Mesothelial cell of epicardium (in vitro differentiated cells): ENCODE measurements at regions not wholly inside any gene's neighbourhood (a gene's known extent, or its start where the extent isn't known, plus 50 kb on each side); places are given as distances from the start of the nearest gene placed in this dataset.
A peak's percentile ranks its signal among the peaks of the same experiment; 100 is the strongest.

ENCODE experiments used
- DNase-seq, 2 experiments: peaks; one replicate each; pipeline ENCODE4 v3.0.0; 2021; ENCODE audit warnings: low spot score in 2 of 2; ENCODE audit not compliant: unreplicated experiment in 2 of 2
- H3K27ac Mint-ChIP-seq: 2 replicates; pipeline ENCODE4 v1.8.0; 2021; ENCODE audit warnings: mixed read lengths
- H3K27me3 Mint-ChIP-seq: 2 replicates; pipeline ENCODE4 v1.8.0; 2021; ENCODE audit warnings: low read depth, mixed read lengths
- H3K36me3 Mint-ChIP-seq: 2 replicates; pipeline ENCODE4 v1.8.0; 2021; ENCODE audit warnings: mixed read lengths
- H3K4me1 Mint-ChIP-seq: 2 replicates; pipeline ENCODE4 v1.8.0; 2021; ENCODE audit warnings: mixed read lengths
- H3K4me3 Mint-ChIP-seq: 2 replicates; pipeline ENCODE4 v1.8.0; 2021; ENCODE audit warnings: mild to moderate bottlenecking, moderate library complexity, mixed read lengths
- H3K9me3 Mint-ChIP-seq: 2 replicates; pipeline ENCODE4 v1.8.0; 2021; ENCODE audit warnings: mixed read lengths
- CTCF ChIP-seq: fragments of 200-600 bp; sonication (generic); IDR thresholded peaks from one replicate; pipeline ENCODE4 v1.5.0; 2021; ENCODE audit warnings: antibody characterized with exemption; ENCODE audit not compliant: unreplicated experiment

- peaks cover 44% of the 10 kb centered on the region for H3K9me3 Mint-ChIP-seq
- no peaks in the 10 kb centered on the region for H3K27me3 Mint-ChIP-seq
These were observed 536.9 kb downstream of the TBC1D22A start for GRCh38 chr22:47299211-47299862.

GRCh38 chr22:47298017-47298785 lies 535.8 kb downstream of the TBC1D22A start:
- no peaks in the 10 kb centered on the region for H3K4me1 Mint-ChIP-seq
- peak in 1 of 2 experiments; percentile 14 for DNase-seq

More at GRCh38 chr22:47299211-47299862, 536.9 kb downstream of the TBC1D22A start:
- no peak for TF ChIP-seq CTCF
- peak in 1 of 2 experiments; percentile 21 for DNase-seq
- H3K27ac Mint-ChIP-seq, result no peak overlapping the region
- H3K4me1 Mint-ChIP-seq, result no peaks in the 10 kb centered on the region
- peaks cover 3% of the 10 kb centered on the region for H3K36me3 Mint-ChIP-seq
- H3K4me3 Mint-ChIP-seq, result no peak overlapping the region

GRCh38 chr22:47297261-47298016 lies 535.0 kb downstream of the TBC1D22A start:
- H3K9me3 Mint-ChIP-seq, result peaks cover 57% of the 10 kb centered on the region
- no peaks in the 10 kb centered on the region for H3K4me1 Mint-ChIP-seq
- H3K27ac Mint-ChIP-seq, result no peak overlapping the region
- no peak overlapping the region for H3K4me3 Mint-ChIP-seq
- TF ChIP-seq CTCF, result no peak
- H3K27me3 Mint-ChIP-seq, result no peaks in the 10 kb centered on the region
- peaks cover 3% of the 10 kb centered on the region for H3K36me3 Mint-ChIP-seq
- DNase-seq, result peak in 1 of 2 experiments; percentile 19

More at GRCh38 chr22:47298017-47298785, 535.8 kb downstream of the TBC1D22A start:
- Mint-ChIP-seq H3K27me3 (no peaks in the 10 kb centered on the region), H3K36me3 (peaks cover 3% of the 10 kb centered on the region), H3K27ac (no peak overlapping the region), H3K9me3 (peaks cover 52% of the 10 kb centered on the region), H3K4me3 (no peak overlapping the region)
- TF ChIP-seq CTCF, result no peak

- no peak for DNase-seq
- H3K4me1 Mint-ChIP-seq, result no peaks in the 10 kb centered on the region
- no peak overlapping the region for H3K4me3 Mint-ChIP-seq
- H3K27ac Mint-ChIP-seq, result no peak overlapping the region
- H3K27me3 Mint-ChIP-seq, result no peaks in the 10 kb centered on the region
- H3K9me3 Mint-ChIP-seq, result peaks cover 54% of the 10 kb centered on the region
- no peak for TF ChIP-seq CTCF
- peaks cover 3% of the 10 kb centered on the region for H3K36me3 Mint-ChIP-seq
These were observed 534.2 kb downstream of the TBC1D22A start for GRCh38 chr22:47296405-47297260.

GRCh38 chr22:47295982-47296381 lies 533.5 kb downstream of the TBC1D22A start:
- H3K4me3 Mint-ChIP-seq, result no peak overlapping the region
- H3K4me1 Mint-ChIP-seq, result no peaks in the 10 kb centered on the region
- no peak for TF ChIP-seq CTCF
- H3K9me3 Mint-ChIP-seq, result peaks cover 50% of the 10 kb centered on the region
- no peak overlapping the region for H3K27ac Mint-ChIP-seq
- peaks cover 3% of the 10 kb centered on the region for H3K36me3 Mint-ChIP-seq
- DNase-seq, result no peak
- H3K27me3 Mint-ChIP-seq, result no peaks in the 10 kb centered on the region
